Stimulated activated effector memory CD8-positive, alpha-beta T cell treated with anti-CD3 and anti-CD28 coated beads, Interleukin-12 subunit alpha, Interleukin-12 subunit beta, amount 100 ng/mL, for 72 hours (primary cell): ENCODE measurements at regions not wholly inside any gene's neighbourhood (a gene's known extent, or its start where the extent isn't known, plus 50 kb on each side); places are given as distances from the start of the nearest gene placed in this dataset.
"Not testable (repeated sequence)": the region's sequence is repeated elsewhere in the genome, so short reads cannot be mapped to it uniquely, and the experiment has no call there.

Source experiments
- ATAC-seq: fragments of 150-1000 bp; cut with Tn5 transposase; 2 replicates; pipeline ENCODE4 v1.10.0; 2021
- DNase-seq, 2 donors: peaks; one replicate each; pipeline ENCODE4 v3.0.0; 2021 to 2022; ENCODE audit warnings: low spot score in 2 of 2
- H3K27ac Mint-ChIP-seq: one replicate; pipeline ENCODE4 v1.8.0; 2022; ENCODE audit warnings: mild to moderate bottlenecking, mixed read lengths
- H3K36me3 Mint-ChIP-seq: one replicate; pipeline ENCODE4 v1.8.0; 2022; ENCODE audit warnings: mild to moderate bottlenecking, mixed read lengths
- H3K4me1 Mint-ChIP-seq: one replicate; pipeline ENCODE4 v1.8.0; 2022; ENCODE audit warnings: mixed read lengths
- H3K4me3 Mint-ChIP-seq: one replicate; pipeline ENCODE4 v1.8.0; 2022; ENCODE audit warnings: mild to moderate bottlenecking, mixed read lengths
- H3K9me3 Mint-ChIP-seq: one replicate; pipeline ENCODE4 v1.8.0; 2022; ENCODE audit warnings: mixed read lengths

GRCh38 chr1:245102149-245102548 lies 52.6 kb upstream of the KIF26B start:
- not testable (repeated sequence) for H3K27ac Mint-ChIP-seq, ATAC-seq, H3K36me3 Mint-ChIP-seq, H3K4me1 Mint-ChIP-seq, H3K4me3 Mint-ChIP-seq, H3K9me3 Mint-ChIP-seq, DNase-seq

- Mint-ChIP-seq H3K4me3 (no peak overlapping the region), H3K27ac (no peak overlapping the region), H3K9me3 (no peaks in the 10 kb centered on the region), H3K4me1 (no peaks in the 10 kb centered on the region), H3K36me3 (no peaks in the 10 kb centered on the region)
- ATAC-seq = no peak
- DNase-seq = no peak
Measured at GRCh38 chr1:245099401-245099800, 55.4 kb upstream of the KIF26B start.

DNA sequence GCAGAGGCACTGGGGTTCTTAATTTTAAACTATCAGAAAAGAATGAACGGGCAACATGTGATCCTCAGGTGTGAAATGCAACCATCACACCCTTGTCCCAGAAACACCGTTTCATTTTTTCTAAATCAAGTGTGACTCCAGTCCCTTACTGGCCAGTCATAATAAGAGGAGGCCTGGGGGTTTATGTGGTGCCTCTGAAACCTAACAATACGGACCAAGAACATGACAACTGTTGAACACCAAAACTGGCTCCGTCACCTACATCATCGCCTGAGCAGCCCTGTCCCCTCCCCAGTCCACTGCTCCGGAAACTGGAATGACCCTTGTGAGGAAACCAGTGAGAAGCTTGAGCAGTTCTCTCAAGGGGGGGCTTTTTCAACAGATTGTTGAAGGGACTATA lies 55.9 kb upstream of the KIF26B start:
- H3K9me3 Mint-ChIP-seq = no peaks in the 10 kb centered on the region
- DNase-seq (no peak), ATAC-seq (no peak)
- H3K4me1 Mint-ChIP-seq = no peaks in the 10 kb centered on the region
- H3K4me3 Mint-ChIP-seq = no peak overlapping the region
- no peaks in the 10 kb centered on the region for H3K36me3 Mint-ChIP-seq
- no peak overlapping the region for H3K27ac Mint-ChIP-seq

DNA sequence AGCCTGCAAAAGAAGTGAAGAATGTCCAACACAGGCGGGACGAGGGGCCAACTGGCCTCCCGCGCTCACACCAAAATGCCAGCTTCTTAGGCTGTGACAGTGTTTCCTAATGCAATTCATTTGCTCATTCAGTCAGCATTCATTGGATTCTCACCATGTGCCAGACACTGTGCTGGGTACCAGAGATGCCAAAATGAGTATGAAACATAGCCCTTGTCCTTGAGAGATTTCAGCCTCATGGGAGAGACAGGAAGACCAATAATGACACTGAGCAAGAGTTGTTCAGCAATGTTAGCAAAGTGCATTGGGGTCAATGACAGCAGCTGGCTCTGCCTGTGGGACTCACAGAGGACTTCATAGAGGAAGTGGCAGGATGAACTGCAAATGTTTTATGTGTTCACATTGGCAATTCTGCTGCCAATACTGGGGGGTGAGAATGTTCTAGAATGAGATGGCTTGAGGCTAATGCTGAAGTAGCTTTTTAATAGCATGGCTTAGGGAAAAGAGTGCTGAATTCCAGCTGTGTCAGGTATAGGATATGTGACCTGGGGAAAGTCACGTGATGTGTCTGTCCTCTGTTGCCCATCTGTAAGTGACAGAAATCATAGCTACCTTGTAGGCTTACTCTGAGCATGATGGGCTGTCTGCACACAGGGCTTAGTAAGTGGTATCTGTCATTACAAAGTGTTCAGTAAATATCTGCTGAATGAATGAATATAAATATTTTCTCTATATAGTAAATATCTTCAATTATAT lies 58.3 kb upstream of the KIF26B start:
- no peak overlapping the region for H3K4me3 Mint-ChIP-seq
- ATAC-seq = no peak
- no peak for DNase-seq
- H3K36me3 Mint-ChIP-seq = no peaks in the 10 kb centered on the region
- no peaks in the 10 kb centered on the region for H3K4me1 Mint-ChIP-seq
- H3K9me3 Mint-ChIP-seq = no peaks in the 10 kb centered on the region
- no peak overlapping the region for H3K27ac Mint-ChIP-seq

- no peaks in the 10 kb centered on the region for H3K36me3 Mint-ChIP-seq
- DNase-seq = no peak
- H3K27ac Mint-ChIP-seq = no peak overlapping the region
- H3K4me3 Mint-ChIP-seq = no peak overlapping the region
- no peaks in the 10 kb centered on the region for H3K9me3 Mint-ChIP-seq
- no peak for ATAC-seq
- H3K4me1 Mint-ChIP-seq = no peaks in the 10 kb centered on the region
Measured at GRCh38 chr1:245095903-245096302, 58.9 kb upstream of the KIF26B start.

GRCh38 chr1:245094954-245095353 lies 59.8 kb upstream of the KIF26B start:
- Mint-ChIP-seq H3K27ac (no peak overlapping the region), H3K36me3 (no peaks in the 10 kb centered on the region), H3K4me3 (no peak overlapping the region), H3K9me3 (no peaks in the 10 kb centered on the region), H3K4me1 (no peaks in the 10 kb centered on the region)
- ATAC-seq = no peak
- DNase-seq = no peak

DNA sequence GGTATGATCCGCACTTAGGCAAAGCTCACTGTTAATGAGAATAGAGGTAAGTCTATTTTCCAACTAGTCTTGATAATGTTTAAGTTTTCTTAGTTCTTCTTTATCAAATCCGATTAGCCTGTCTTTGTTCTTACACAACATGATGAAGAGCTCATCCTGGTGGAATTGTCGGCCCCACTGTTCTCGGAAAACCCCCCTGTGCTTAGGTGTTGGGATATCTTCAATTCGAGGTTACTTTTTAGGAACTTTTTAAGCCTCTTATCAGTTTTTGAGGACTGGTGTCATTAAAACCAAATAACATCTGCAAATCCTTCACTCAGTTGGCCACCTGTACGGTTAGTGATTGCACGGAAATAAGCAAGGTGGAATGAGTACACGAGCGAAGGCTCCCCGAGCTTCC lies 60.7 kb upstream of the KIF26B start:
- no peak for ATAC-seq
- no peaks in the 10 kb centered on the region for H3K36me3 Mint-ChIP-seq
- H3K9me3 Mint-ChIP-seq = no peaks in the 10 kb centered on the region
- no peak overlapping the region for H3K4me3 Mint-ChIP-seq
- DNase-seq = no peak
- no peak overlapping the region for H3K27ac Mint-ChIP-seq
- no peaks in the 10 kb centered on the region for H3K4me1 Mint-ChIP-seq

DNA sequence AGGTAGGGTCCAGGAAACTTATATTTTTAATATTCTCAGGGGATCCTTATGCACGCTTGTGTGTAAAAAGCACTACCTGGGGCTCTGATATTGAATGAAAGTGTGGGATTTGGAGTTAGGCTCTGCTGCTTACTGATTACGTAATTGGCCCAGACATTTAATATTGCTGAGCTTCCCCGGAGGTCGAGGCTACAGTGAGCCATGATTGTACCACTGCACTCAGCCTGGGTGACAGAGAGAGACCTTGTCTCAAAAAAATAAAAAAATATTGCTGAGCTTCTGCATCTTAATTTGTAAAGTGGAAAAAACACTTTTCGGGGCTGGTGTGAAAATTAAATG lies 62.2 kb upstream of the KIF26B start:
- Mint-ChIP-seq H3K4me3 (no peak overlapping the region), H3K4me1 (no peaks in the 10 kb centered on the region)

DNA sequence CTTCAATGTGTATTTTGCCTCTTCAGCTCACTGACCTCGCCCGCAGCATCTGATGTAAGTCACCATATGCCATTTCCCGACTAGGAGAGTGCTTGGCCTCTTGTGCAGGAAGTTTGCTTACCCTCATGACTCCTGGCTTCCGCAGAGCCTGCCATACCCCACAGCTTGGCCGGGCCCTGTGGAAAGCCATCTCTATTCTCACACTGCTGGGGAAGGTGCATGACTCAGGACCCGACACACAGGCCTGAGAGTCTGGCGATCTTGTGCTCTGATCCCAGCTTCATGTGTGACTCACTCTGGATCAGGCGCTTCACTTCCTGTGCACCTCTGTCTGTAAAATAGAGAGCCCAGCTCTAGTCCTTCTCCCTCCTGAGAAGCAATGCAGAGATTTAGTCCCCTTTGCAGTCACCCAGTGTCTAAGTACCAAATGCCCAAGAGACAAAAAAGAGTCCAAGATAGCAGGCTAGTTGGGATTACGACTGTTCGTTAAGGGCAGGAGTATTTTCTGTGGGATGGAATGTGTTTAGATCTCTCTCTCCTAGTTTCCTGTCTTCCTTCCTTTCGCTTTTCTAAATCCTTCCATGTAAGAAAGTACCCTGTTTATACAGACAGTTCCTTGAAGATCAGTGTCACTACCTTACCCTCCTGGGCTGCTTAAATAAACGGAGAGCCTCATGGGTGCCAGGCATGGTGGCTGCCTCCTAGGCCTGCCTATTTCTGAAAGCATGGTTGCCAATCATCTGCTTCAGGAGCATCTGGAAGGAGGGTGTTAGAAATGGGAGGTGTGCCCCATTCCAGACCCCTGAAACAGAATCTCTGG lies 62.8 kb upstream of the KIF26B start:
- Mint-ChIP-seq H3K27ac (no peak overlapping the region), H3K36me3 (no peaks in the 10 kb centered on the region), H3K4me1 (no peaks in the 10 kb centered on the region), H3K4me3 (no peak overlapping the region), H3K9me3 (no peaks in the 10 kb centered on the region)
- no peak for DNase-seq
- ATAC-seq = peak; percentile 28

More for the DNA sequence above, 62.2 kb upstream of the KIF26B start:
- no peak overlapping the region for H3K27ac Mint-ChIP-seq
- ATAC-seq (no peak), DNase-seq (no peak)
- no peaks in the 10 kb centered on the region for H3K9me3 Mint-ChIP-seq
- no peaks in the 10 kb centered on the region for H3K36me3 Mint-ChIP-seq

DNA sequence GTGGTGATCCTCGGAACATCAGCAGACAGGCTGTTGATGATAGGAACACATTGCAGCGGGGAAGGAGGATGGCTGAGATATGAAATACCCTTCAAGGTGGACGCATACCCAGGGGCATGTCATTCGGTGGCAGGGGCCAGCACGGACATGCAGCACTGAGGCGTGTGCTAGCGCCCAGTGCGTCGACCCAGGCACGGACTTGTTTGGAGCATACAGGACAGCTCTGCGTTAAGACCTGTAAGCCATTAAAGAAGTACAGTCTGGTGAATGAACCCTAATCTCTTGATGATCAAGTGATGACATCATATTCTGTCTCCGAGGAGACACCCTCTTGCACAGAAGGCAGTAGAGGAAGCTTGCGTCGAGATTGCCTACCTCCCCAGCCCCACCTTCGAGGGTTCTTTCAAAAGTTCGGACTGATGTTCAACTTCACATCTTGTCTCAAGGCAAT lies 63.6 kb upstream of the KIF26B start:
- Mint-ChIP-seq H3K4me1 (no peaks in the 10 kb centered on the region), H3K9me3 (no peaks in the 10 kb centered on the region), H3K4me3 (no peak overlapping the region), H3K36me3 (no peaks in the 10 kb centered on the region), H3K27ac (no peak overlapping the region)
- no peak for DNase-seq
- no peak for ATAC-seq

- H3K27ac Mint-ChIP-seq = no peak overlapping the region
- peaks cover 3% of the 10 kb centered on the region for H3K4me1 Mint-ChIP-seq
Measured at GRCh38 chr1:245090491-245091090, 64.2 kb upstream of the KIF26B start.

GRCh38 chr1:245087723-245088122 lies 67.1 kb upstream of the KIF26B start:
- no peak for DNase-seq
- H3K27ac Mint-ChIP-seq = no peak overlapping the region

More at GRCh38 chr1:245090491-245091090, 64.2 kb upstream of the KIF26B start:
- ATAC-seq (no peak), DNase-seq (no peak)
- Mint-ChIP-seq H3K4me3 (no peak overlapping the region), H3K9me3 (no peaks in the 10 kb centered on the region), H3K36me3 (no peaks in the 10 kb centered on the region)

GRCh38 chr1:245086389-245086969 lies 68.3 kb upstream of the KIF26B start:
- H3K36me3 Mint-ChIP-seq = no peaks in the 10 kb centered on the region
- DNase-seq = no peak
- H3K4me1 Mint-ChIP-seq = peaks cover 10% of the 10 kb centered on the region
- ATAC-seq = no peak
- H3K27ac Mint-ChIP-seq = no peak overlapping the region
- H3K4me3 Mint-ChIP-seq = no peak overlapping the region
- no peaks in the 10 kb centered on the region for H3K9me3 Mint-ChIP-seq

More at GRCh38 chr1:245087723-245088122, 67.1 kb upstream of the KIF26B start:
- H3K9me3 Mint-ChIP-seq = no peaks in the 10 kb centered on the region
- no peaks in the 10 kb centered on the region for H3K36me3 Mint-ChIP-seq
- H3K4me1 Mint-ChIP-seq = peaks cover 10% of the 10 kb centered on the region
- no peak overlapping the region for H3K4me3 Mint-ChIP-seq
- no peak for ATAC-seq

GRCh38 chr1:245085508-245086095 lies 69.2 kb upstream of the KIF26B start:
- no peaks in the 10 kb centered on the region for H3K9me3 Mint-ChIP-seq
- H3K4me1 Mint-ChIP-seq = peaks cover 10% of the 10 kb centered on the region
- ATAC-seq = peak; percentile 97
- H3K27ac Mint-ChIP-seq = no peak overlapping the region
- H3K36me3 Mint-ChIP-seq = no peaks in the 10 kb centered on the region
- H3K4me3 Mint-ChIP-seq = peak overlapping the region; percentile 2
- peak; percentile 5 to 61 for DNase-seq

DNA sequence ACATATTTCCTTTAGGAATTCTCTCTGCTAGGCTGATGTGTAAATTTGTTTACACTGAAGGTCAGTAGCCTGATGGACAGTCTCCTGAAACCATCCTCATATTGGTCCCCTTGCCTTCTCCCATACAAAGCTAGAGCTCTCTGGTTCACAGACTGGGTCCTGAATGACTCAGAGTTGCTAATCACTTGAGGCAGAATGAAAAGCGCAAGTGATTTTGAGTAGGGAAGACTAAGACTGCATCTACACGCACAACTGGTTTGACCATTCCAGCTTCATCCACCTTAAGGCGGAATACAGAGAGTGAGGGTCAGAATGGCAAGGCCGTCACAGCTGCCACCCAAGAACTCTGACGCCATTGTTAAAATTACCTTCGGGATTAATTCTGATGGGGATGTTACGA lies 70.2 kb upstream of the KIF26B start:
- no peak overlapping the region for H3K4me3 Mint-ChIP-seq
- no peak for ATAC-seq
- H3K4me1 Mint-ChIP-seq = peaks cover 10% of the 10 kb centered on the region
- DNase-seq = no peak
- H3K9me3 Mint-ChIP-seq = no peaks in the 10 kb centered on the region
- H3K27ac Mint-ChIP-seq = no peak overlapping the region
- H3K36me3 Mint-ChIP-seq = no peaks in the 10 kb centered on the region
